Thymus (tissue), 11 donors: ENCODE measurements at regions not wholly inside any gene's neighbourhood (a gene's known extent, or its start where the extent isn't known, plus 50 kb on each side); places are given as distances from the start of the nearest gene placed in this dataset.

ENCODE experiments used
- DNase-seq, 9 donors: peaks; one replicate each; pipeline ENCODE4 v3.0.0-alpha.2; 2013; ENCODE audit warnings: low spot score in 9 of 9, low read depth in 6 of 9, missing footprints in 1 of 9
- H3K27ac ChIP-seq, 2 donors: one replicate each; pipeline ENCODE4 v1.5.1; 2013; ENCODE audit warnings: control low read depth in 1 of 2, low read depth in 1 of 2, low read length in 1 of 2, mild to moderate bottlenecking in 1 of 2, moderate library complexity in 1 of 2
- H3K27me3 ChIP-seq, 2 donors: one replicate each; pipeline ENCODE4 v1.5.1; 2013; ENCODE audit warnings: low read length in 1 of 2; ENCODE audit not compliant: control insufficient read depth in 2 of 2, insufficient read depth in 1 of 2
- H3K36me3 ChIP-seq, 2 donors: one replicate each; pipeline ENCODE4 v1.5.1; 2013; ENCODE audit warnings: low read length in 1 of 2, mild to moderate bottlenecking in 1 of 2, moderate library complexity in 1 of 2; ENCODE audit not compliant: control insufficient read depth in 2 of 2, insufficient read depth in 2 of 2
- H3K4me1 ChIP-seq, 2 donors: one replicate each; pipeline ENCODE4 v1.5.1; 2013; ENCODE audit warnings: low read length in 2 of 2; ENCODE audit not compliant: control insufficient read depth in 2 of 2, insufficient read depth in 2 of 2
- H3K4me3 ChIP-seq, 2 donors: one replicate each; pipeline ENCODE4 v1.5.1; 2013; ENCODE audit warnings: low read length in 2 of 2, control low read depth in 1 of 2, mild to moderate bottlenecking in 1 of 2
- H3K9me3 ChIP-seq, 2 donors: one replicate each; pipeline ENCODE4 v1.5.1; 2013; ENCODE audit warnings: low read length in 1 of 2, mild to moderate bottlenecking in 1 of 2; ENCODE audit not compliant: control insufficient read depth in 2 of 2, insufficient read depth in 1 of 2
- WGBS: extraction: QIAGEN DNeasy Blood & Tissue Kit; methylation state at CpG from one replicate; pipeline ENCODE4 v1.1.7; 2013; 5-methylcytosine and 5-hydroxymethylcytosine counted together
- donor health status: healthy.

DNA sequence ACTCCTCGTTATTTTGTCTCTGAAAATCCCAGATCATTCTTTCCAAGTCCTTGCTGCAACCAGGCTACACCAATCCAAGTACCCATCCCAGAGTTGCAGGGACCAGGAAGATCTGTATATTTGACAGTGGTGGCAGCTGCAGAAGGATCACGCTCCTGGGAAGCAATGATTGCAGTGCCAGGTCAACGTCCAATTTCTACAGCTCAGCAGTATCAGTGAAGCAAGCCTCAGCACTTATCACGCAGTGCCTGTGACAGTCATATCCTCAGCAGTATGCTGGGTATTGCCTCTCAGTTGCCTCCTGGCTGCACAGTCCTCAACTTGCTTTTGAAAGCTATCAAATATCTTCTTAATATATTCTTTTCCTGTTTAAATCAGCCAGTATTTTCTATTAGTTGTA is 66.7 kb downstream of the BARHL2 start:
- H3K4me3 ChIP-seq, result no peak overlapping the region
- H3K4me1 ChIP-seq, result no peaks in the 10 kb centered on the region
- no peaks in the 10 kb centered on the region for H3K27me3 ChIP-seq
- no peak for DNase-seq
- H3K9me3 ChIP-seq, result no peaks in the 10 kb centered on the region
- H3K36me3 ChIP-seq, result no peaks in the 10 kb centered on the region
- no peak overlapping the region for H3K27ac ChIP-seq
- WGBS, result 92% methylated on average over 4 of the region's 4 CpGs

DNA sequence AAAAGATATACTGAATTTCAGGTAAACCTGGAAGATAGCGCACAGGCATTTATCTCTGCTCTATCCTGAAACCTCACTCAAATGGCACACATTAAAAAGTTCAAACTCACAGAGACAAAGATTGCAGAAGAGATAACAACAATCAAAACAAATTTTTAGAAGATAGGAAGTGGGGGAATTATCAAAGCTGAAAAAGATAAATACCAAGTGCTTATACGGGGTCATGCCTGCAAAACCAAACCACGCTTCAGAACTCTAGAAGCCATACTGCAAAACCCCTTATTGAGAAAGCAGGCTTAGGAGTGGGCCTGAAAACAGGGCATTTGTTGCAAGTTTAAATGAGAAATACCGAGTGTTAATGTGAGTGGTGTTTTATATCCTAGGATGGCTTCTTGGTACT is 76.8 kb downstream of the BARHL2 start:
- WGBS, result 60% methylated on average over 4 of the region's 4 CpGs
- no peaks in the 10 kb centered on the region for H3K36me3 ChIP-seq
- no peaks in the 10 kb centered on the region for H3K4me1 ChIP-seq
- H3K9me3 ChIP-seq, result no peaks in the 10 kb centered on the region
- H3K27ac ChIP-seq, result no peak overlapping the region
- no peak overlapping the region for H3K4me3 ChIP-seq
- no peak for DNase-seq
- H3K27me3 ChIP-seq, result no peaks in the 10 kb centered on the region

DNA sequence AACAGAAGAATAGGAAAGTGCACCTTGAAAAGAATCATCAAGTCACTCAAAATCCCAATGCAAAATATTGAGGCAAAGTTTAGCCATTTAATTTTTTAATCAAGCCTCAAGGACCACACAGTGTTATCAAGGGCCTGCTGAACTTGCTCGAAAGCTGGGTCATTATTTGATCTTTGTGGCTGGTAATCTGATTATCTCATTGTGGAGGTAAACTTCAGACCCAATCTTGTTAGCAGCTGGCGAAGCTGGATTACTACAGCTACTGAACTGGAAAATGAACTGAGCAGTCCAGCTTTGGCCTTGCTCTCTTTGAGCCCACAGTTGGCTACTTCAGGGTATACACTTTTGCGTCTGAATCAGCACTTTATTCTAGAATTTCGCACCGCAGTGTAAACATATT is 94.4 kb downstream of the BARHL2 start:
- no peak overlapping the region for H3K27ac ChIP-seq
- no peaks in the 10 kb centered on the region for H3K27me3 ChIP-seq
- no peak overlapping the region for H3K4me3 ChIP-seq
- DNase-seq, result no peak
- no peaks in the 10 kb centered on the region for H3K9me3 ChIP-seq
- no peaks in the 10 kb centered on the region for H3K4me1 ChIP-seq
- no peaks in the 10 kb centered on the region for H3K36me3 ChIP-seq
- 93% methylated on average over 5 of the region's 5 CpGs for WGBS

DNA sequence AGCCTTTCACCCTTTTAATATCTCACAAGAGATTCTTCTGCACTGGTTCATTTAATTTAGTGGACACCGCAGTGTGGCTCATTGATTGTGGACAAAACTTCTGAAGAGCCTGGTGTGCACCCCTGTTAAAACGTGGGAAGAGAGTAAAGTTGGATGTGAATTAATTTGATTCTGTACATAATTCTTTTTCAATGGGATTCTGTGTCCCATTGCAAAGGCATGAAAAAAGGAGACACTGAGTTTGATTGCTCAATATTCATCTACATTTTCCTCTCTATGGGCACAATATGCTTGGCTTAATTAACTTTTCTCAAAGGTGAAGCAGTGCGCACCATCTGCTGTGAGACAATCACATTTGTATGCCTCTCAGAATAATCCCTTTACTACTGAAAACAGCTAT is 95.1 kb downstream of the BARHL2 start:
- no peaks in the 10 kb centered on the region for H3K9me3 ChIP-seq
- WGBS, result 94% methylated on average over 3 of the region's 3 CpGs
- no peaks in the 10 kb centered on the region for H3K4me1 ChIP-seq
- H3K27me3 ChIP-seq, result no peaks in the 10 kb centered on the region
- H3K4me3 ChIP-seq, result no peak overlapping the region
- no peak overlapping the region for H3K27ac ChIP-seq
- DNase-seq, result no peak
- H3K36me3 ChIP-seq, result no peaks in the 10 kb centered on the region

DNA sequence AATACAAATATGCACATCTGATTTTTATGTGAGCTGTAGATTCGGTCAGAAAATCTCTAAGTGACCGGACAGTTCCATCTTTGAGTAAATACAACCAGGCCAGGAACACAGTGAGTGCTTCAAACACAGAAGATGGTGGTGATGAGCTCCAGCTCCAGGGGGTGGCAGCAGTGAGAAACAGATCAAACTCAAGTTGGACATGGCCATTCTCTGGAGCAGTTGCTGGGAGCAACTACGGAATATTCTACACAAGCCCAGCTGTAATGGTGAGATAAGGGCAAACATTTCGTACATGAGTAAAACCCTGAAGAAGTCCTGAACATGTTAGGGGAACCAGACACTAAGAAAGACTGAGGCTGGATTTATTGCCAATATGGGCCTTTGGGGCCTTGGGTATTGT is 100.7 kb downstream of the BARHL2 start:
- Histone ChIP-seq H3K4me1 (no peaks in the 10 kb centered on the region), H3K27me3 (no peaks in the 10 kb centered on the region), H3K27ac (no peak overlapping the region), H3K9me3 (no peaks in the 10 kb centered on the region), H3K36me3 (no peaks in the 10 kb centered on the region), H3K4me3 (no peak overlapping the region)
- 86% methylated on average over 4 of the region's 4 CpGs for WGBS
- no peak for DNase-seq

DNA sequence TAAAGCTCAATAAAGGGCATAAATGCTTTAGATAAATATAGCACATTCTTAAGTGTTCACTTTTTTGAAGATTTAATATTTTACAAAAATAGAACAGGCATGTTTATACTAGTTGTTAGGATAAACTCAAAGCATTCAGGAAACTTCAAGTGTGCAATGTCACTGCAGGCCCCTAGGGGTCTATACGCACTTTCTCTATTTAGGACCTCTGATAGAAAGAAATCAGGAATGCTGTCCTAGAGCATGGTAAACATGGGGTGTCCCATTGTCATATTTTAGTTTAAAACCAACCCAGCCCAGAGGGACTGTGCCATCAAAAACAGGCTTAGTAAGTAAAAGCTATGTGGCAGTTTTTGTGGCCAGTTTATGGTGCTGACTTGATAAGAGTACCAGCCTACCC is 102.2 kb downstream of the BARHL2 start:
- Histone ChIP-seq H3K36me3 (no peaks in the 10 kb centered on the region), H3K27ac (no peak overlapping the region), H3K9me3 (no peaks in the 10 kb centered on the region), H3K4me1 (no peaks in the 10 kb centered on the region), H3K27me3 (no peaks in the 10 kb centered on the region), H3K4me3 (no peak overlapping the region)
- WGBS, result 95% methylated on average over 1 of the region's 1 CpG
- DNase-seq, result no peak

DNA sequence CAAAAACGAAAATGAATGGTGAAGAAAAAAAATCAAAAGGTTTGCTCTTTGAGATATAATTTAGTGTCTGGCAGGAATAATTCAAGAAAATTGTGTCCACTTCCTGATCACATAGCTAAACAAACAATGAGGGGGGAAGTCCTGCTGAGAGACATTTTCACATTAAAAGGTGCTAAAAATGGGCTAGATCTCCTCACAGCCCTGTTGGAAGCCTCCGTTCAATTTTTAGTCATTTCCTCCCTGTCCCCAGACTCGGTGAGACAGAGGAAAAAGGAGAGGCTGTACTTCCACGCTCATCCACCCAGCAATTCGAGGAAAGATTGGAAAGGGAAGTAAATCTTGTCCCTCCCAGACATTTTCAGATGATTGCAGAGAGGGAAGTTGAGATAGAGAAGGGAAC is 103.7 kb downstream of the BARHL2 start:
- WGBS, result 25% methylated on average over 5 of the region's 5 CpGs
- Histone ChIP-seq H3K4me1 (no peaks in the 10 kb centered on the region), H3K36me3 (no peaks in the 10 kb centered on the region), H3K4me3 (no peak overlapping the region), H3K9me3 (no peaks in the 10 kb centered on the region), H3K27me3 (no peaks in the 10 kb centered on the region), H3K27ac (no peak overlapping the region)
- DNase-seq, result no peak

DNA sequence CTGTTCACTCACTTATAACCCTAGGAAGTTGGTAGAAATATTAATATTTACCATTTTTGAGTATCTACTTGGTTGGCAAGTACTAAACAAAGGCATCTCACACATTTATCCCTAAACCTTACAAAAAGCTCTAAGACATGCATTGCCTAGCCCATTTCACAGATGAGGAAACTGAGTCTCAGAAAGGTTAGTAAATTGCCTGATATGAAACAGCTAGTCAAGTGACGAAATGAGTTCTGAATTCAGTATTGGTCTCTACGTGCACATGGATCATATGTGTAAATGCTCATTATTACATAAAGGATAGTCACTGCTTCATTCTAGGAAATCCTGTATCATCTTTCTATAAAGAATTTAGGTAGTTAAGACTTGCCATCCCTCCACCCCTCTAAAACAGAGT is 105.1 kb downstream of the BARHL2 start:
- H3K9me3 ChIP-seq, result no peaks in the 10 kb centered on the region
- no peak for DNase-seq
- H3K4me1 ChIP-seq, result no peaks in the 10 kb centered on the region
- H3K27me3 ChIP-seq, result no peaks in the 10 kb centered on the region
- no peak overlapping the region for H3K4me3 ChIP-seq
- H3K27ac ChIP-seq, result no peak overlapping the region
- H3K36me3 ChIP-seq, result no peaks in the 10 kb centered on the region
- 100% methylated on average over 2 of the region's 2 CpGs for WGBS

DNA sequence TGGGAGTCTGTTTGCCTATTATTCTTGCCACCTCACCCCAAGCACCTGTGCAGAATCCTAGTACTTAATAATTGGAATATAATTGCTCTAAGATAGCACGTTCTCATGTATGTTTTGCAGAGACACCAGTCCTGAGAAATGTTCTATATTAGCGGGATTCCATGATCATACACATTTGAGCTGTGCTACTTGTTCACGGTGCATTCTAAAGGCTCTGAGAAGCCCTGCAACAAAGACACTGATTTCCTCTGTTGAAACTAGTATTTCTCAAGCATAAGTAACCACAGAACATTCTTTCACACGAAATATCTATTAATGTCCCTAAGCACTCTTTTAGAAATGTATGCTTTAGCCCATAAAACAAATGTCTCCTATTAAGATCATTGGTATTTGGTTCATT is 109.4 kb downstream of the BARHL2 start:
- 92% methylated on average over 4 of the region's 4 CpGs for WGBS
- H3K27ac ChIP-seq, result no peak overlapping the region
- H3K4me1 ChIP-seq, result no peaks in the 10 kb centered on the region
- H3K36me3 ChIP-seq, result no peaks in the 10 kb centered on the region
- no peak for DNase-seq
- H3K9me3 ChIP-seq, result no peaks in the 10 kb centered on the region
- no peaks in the 10 kb centered on the region for H3K27me3 ChIP-seq
- H3K4me3 ChIP-seq, result no peak overlapping the region

DNA sequence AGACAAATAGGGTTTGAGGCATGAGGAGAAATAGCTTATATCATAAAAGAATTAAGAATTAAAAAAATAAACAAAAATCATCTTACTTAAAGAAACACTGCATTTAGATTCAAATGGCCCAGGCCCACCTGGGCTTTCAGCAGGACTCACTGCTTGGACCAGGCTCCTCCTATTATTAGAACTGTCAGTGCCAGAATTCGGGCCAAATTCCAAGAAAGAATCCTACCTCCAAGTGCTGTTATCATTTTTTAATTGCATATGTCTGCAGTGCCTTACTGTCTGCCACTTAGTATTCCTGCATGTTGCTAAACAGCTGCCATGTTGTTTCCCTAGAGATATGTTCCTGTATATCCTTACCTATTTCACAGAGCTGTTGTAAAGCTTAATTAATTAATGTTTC is 112.0 kb downstream of the BARHL2 start:
- Histone ChIP-seq H3K4me1 (no peaks in the 10 kb centered on the region), H3K9me3 (no peaks in the 10 kb centered on the region), H3K27me3 (no peaks in the 10 kb centered on the region), H3K36me3 (no peaks in the 10 kb centered on the region), H3K27ac (no peak overlapping the region), H3K4me3 (no peak overlapping the region)
- WGBS, result 89% methylated on average over 1 of the region's 1 CpG
- DNase-seq, result no peak
